Stimulated activated CD8-positive, alpha-beta memory T cell treated with anti-CD3 and anti-CD28 coated beads, Interleukin-12 subunit alpha, Interleukin-12 subunit beta, amount 100 ng/mL, for 24 hours (primary cell): ENCODE measurements at regions not wholly inside any gene's neighbourhood (a gene's known extent, or its start where the extent isn't known, plus 50 kb on each side); places are given as distances from the start of the nearest gene placed in this dataset.

Source experiments
- DNase-seq: peaks from one replicate; pipeline ENCODE4 v3.0.0-alpha.2; 2020; ENCODE audit errors: extremely low read depth

- no peak for DNase-seq
Measured at GRCh38 chr16:72271699-72272240, 99.8 kb upstream of the PMFBP1 start.

GRCh38 chr16:72270531-72270930, 98.6 kb upstream of the PMFBP1 start:
- DNase-seq = no peak

GRCh38 chr16:72266836-72267235, 94.9 kb upstream of the PMFBP1 start:
- DNase-seq = no peak

- no peak for DNase-seq
Measured at GRCh38 chr16:72264771-72265170, 92.8 kb upstream of the PMFBP1 start.

- no peak for DNase-seq
Measured at GRCh38 chr16:72262711-72263110, 90.8 kb upstream of the PMFBP1 start.

GRCh38 chr16:72261127-72261526, 89.2 kb upstream of the PMFBP1 start:
- no peak for DNase-seq

GRCh38 chr16:72256398-72257066, 84.6 kb upstream of the PMFBP1 start:
- no peak for DNase-seq

- no peak for DNase-seq
Measured at GRCh38 chr16:72255786-72256185, 83.8 kb upstream of the PMFBP1 start.

- DNase-seq = no peak
Measured at GRCh38 chr16:72247821-72248253, 75.9 kb upstream of the PMFBP1 start.

GRCh38 chr16:72246423-72246822, 74.5 kb upstream of the PMFBP1 start:
- no peak for DNase-seq

- no peak for DNase-seq
Measured at GRCh38 chr16:72244853-72245252, 72.9 kb upstream of the PMFBP1 start.

- DNase-seq = no peak
Measured at GRCh38 chr16:72243621-72244020, 71.7 kb upstream of the PMFBP1 start.

GRCh38 chr16:72242757-72243156, 70.8 kb upstream of the PMFBP1 start:
- DNase-seq = no peak

- no peak for DNase-seq
Measured at GRCh38 chr16:72241930-72242329, 70.0 kb upstream of the PMFBP1 start.

- no peak for DNase-seq
Measured at GRCh38 chr16:72241008-72241407, 69.1 kb upstream of the PMFBP1 start.

GRCh38 chr16:72240466-72240865, 68.5 kb upstream of the PMFBP1 start:
- no peak for DNase-seq

GRCh38 chr16:72236866-72237265, 64.9 kb upstream of the PMFBP1 start:
- DNase-seq = no peak

GRCh38 chr16:72234387-72234786, 62.4 kb upstream of the PMFBP1 start:
- DNase-seq = no peak

- no peak for DNase-seq
Measured at GRCh38 chr16:72228014-72228413, 56.1 kb upstream of the PMFBP1 start.

- DNase-seq = no peak
Measured at GRCh38 chr16:72226136-72226535, 54.2 kb upstream of the PMFBP1 start.

GRCh38 chr16:72224260-72224768, 52.4 kb upstream of the PMFBP1 start:
- no peak for DNase-seq

GRCh38 chr16:72222503-72222902, 50.5 kb upstream of the PMFBP1 start:
- DNase-seq = no peak
